Stimulated activated CD8-positive, alpha-beta memory T cell treated with anti-CD3 and anti-CD28 coated beads, Interleukin-7, amount 100 ng/mL, for 48 hours (primary cell): ENCODE measurements at regions not wholly inside any gene's neighbourhood (a gene's known extent, or its start where the extent isn't known, plus 50 kb on each side); places are given as distances from the start of the nearest gene placed in this dataset.

Experiments
- DNase-seq, 2 donors: peaks; one replicate each; pipeline ENCODE4 v3.0.0-alpha.2; 2020; ENCODE audit warnings: low read depth in 1 of 2; ENCODE audit errors: extremely low read depth in 1 of 2

DNA sequence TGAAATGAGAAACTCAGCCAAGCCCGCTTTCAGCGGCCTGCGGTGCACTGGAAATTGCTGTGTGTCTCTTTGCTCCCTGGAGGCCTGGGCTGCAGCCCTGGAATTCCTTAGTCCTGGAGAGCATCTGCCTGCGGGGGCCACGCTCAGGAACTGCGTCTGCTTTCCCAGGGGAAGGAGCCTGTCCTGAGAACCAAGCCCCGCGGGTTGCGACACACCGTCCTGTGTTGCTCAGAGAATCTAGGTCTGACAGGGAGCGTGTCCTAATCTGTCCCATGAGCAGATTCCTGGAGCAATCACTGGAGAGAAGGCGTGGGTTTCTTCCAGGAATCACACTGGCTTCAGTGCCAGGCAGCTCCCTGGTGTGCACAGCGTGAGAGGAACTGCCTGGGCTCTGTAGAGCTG, 708.1 kb downstream of the BRD1 start:
- no peak for DNase-seq

- no peak for DNase-seq
These were observed 709.6 kb downstream of the BRD1 start for GRCh38 chr22:49118065-49118464.

DNA sequence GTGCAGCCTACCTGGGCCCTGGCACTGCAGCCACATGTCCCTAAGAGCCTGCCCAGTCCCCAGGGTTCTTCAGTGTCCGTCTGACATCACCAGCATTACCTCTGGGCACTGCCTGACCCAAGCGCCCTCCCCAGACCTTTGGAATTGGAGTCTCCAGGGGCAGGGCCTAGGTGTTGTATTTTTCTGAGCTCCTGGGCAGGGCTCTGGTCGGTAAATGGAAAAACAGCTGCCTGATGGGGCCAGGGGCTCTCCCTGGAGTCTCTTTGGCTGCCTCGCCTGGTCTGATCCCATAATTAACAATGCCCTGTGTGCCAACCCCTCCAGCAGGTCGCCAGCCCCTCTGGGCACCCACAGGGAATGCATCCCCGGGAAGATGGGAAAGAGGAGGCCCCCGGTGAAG, 710.2 kb downstream of the BRD1 start:
- no peak for DNase-seq

- no peak for DNase-seq
These were observed 711.1 kb downstream of the BRD1 start for GRCh38 chr22:49116486-49117120.

- no peak for DNase-seq
These were observed 711.7 kb downstream of the BRD1 start for GRCh38 chr22:49116021-49116420.

DNA sequence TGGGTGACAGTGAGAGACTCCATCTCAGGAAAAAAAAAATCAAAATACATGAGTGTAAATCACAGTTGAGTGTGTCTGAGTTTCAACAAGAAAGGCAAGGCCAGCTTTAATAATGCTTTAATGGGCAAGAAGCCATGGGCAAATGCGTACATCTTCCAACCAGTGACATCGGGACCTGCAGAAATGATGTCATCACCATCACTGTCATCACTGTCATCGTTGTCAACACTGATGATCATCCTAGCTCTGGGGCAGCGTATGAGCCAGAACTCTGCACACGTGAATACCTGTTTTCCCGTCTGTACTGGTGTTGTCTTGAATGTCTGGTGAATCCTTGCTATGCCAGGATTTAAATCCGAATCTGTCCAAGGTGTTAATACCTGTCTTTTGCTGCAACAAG, 712.5 kb downstream of the BRD1 start:
- DNase-seq, result no peak

DNA sequence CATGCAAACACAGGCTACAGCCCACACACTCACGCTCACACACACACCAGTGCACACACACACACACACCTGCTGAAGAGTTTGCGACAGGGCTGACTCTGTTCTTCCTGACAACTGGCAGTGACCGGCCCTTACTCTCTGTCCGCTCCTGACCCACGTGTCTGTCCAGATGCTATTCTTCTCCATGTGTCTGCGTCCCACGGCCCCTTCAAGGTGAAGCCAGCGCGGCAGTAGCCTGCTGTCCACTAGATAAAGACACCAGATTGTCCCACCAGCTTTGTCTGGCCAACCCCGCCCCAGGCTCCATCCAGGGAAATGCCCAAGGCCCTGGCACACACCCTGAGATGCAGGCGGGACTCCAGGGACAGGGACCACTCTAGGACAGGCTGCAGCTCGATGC, 713.9 kb downstream of the BRD1 start:
- DNase-seq, result no peak

- DNase-seq, result no peak
These were observed 714.7 kb downstream of the BRD1 start for GRCh38 chr22:49112661-49113626.

DNA sequence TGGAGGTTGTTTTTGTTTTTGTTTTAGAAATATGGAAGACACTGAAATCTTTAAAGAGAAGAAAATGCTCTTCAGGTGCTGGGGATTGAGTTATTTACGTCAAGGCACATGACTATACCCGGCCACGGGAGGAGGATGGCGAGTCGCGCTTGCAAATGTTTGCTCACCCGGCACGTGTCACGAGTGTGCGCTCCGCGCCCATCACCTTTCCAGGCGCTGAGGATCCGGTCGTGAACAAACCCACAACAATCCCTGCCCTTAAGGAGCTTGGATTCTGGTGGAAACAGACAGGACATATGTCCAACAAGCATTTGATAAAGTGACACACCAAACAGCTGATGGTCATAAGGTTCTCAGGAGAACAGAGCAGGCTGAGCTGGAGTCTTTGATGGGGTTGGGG, 715.5 kb downstream of the BRD1 start:
- DNase-seq, result no peak

- DNase-seq, result no peak
These were observed 716.6 kb downstream of the BRD1 start for GRCh38 chr22:49111085-49111484.

DNA sequence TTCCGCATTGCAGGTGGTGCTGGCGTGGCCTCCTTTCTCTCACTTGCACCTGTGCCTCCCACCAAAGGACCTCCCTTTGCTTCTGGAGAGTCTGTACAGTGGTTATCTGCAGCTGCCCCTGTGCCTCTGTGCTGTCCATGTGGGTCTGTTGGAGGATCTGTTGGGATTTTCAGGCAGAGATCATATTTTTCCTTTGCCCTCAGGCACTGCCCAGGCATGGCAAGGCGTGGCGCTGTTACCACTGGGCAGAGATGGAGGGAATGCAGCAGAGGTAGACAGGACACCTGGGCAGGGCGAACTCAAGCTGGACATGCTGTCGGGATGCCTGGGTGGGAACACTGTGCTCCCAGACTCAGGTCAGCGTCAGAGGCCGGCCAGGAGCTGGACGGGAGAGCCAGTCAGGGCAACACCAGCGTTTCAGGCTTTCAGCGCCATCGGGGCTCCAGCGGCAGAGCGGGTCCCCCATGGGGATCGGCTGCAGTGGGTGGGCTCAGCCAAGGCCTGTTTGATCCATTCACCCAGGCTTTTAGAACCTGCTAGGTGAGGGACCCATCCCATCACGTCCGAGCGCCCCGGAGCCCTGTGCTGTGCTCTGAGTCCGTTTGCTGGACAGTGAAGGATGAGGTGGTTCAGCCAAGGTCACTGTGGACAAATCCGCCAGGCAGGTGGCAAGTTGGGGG, 718.9 kb downstream of the BRD1 start:
- no peak for DNase-seq

- no peak for DNase-seq
These were observed 719.6 kb downstream of the BRD1 start for GRCh38 chr22:49107961-49108530.

DNA sequence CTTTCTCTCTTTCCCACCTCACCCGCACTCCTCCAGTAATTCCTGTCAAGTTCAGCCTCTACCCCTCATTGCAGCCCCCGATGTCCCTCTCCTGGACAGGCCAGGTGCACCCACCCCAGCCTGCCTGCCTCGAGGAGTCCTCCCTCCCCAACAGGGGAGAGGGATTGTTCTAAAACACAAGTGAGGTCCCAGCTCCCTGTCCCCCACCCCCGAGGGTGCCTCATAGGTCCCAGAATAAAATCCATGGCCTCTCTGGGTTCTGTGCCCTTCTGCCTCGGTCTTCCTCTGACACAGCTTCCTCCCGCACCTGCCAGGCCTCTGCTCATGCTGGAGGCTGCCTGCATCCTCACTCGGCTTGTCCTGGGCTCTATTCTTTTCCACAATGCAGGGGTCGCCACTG, 720.1 kb downstream of the BRD1 start:
- DNase-seq, result no peak

- DNase-seq, result no peak
These were observed 720.9 kb downstream of the BRD1 start for GRCh38 chr22:49106842-49107152.

DNA sequence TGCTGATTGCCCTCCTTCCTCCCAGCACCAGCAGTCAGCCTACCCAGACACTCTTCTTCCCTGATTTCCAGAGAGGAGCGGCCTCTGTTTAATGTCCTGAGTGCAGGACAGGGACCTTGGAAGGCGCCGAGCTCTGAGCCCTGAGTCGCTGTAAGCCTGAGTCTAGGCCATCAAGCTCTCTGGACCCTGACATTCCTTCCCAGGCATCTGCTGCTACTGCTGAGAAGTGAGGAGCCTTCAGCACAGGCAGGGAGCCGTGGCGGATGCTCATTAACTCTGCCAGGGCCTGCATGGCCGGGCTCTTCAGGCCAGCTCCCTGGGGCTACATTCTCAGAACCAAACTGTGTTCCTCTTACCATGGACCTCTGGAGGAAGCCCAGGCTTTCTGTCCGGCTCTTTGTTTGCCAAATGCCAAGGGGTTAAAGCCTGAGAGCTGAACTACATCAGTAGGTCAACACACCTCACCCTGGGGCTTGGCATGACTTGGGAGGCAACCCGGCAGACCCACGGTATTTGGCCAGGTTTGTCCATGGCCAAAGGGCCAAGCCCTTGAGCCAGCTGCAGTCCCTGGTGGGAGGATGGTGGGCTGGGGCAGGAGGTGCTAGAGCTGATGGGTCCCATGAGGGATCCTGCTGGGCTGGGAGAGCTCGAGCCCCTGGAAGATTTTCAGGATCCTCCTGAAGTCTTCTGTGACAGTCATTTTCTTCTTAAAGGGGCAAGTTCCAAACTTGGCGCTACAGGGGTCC, 721.4 kb downstream of the BRD1 start:
- no peak for DNase-seq

DNA sequence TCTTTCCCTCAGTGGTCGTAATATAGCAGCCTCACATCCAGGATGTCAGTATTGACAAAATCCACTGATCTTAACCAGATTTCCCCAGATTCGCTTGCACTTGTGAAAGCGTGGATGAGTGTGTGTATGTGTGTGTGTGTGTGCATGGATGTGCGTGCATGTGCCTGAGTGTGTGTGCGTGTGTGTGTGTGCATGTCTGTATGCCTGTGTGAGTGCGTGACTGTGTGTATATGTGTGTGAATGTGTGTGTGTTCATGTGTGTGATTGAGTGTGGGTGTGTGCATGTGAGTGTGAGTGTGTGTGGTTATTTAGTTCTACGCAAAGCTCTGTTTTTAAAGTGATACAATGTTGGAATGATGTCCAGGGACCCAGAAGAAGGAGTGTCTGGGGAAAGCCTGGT, 723.2 kb downstream of the BRD1 start:
- DNase-seq, result no peak

DNA sequence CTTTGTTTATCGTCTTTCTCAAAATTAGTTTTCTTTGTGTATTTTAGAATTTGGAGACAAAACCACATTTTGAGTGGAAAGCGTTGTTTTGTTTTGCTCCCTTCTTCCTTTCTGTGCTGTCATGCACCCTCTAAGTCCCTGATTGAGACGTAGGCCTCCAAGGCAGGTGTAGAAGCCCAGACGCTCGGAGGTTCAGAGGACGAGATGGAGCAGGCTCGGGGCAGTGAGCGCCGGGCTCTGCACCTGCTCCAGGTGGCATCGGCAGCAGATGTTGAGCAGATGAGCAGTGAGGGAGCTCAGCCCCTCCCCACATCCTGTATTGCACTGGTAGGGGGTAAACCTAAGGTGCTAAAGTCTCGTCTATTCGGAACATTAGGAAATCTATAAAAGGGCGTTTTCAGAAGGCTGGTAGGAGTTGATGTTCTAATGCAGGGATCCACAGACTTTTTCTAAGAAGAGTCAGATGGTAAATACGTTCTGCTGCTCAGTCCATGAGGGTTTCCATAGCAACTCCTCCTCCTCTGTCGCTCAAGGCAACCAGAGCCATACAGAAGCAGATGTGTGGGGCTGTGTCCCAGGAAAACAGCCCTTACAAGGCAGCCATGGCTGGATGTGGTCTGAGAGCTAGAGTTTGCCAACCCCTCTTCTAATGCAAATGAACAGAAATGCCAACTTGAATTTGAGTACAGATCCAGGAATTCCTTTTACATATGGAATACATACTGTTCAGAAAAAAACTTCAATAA, 724.2 kb downstream of the BRD1 start:
- DNase-seq, result no peak

GRCh38 chr22:49102367-49102766, 725.3 kb downstream of the BRD1 start:
- no peak for DNase-seq

- no peak for DNase-seq
These were observed 725.8 kb downstream of the BRD1 start for GRCh38 chr22:49101873-49102272.

GRCh38 chr22:49101225-49101624, 726.4 kb downstream of the BRD1 start:
- no peak for DNase-seq
